ENCODE measurements at regions not wholly inside any gene's neighbourhood (a gene's known extent, or its start where the extent isn't known, plus 50 kb on each side); places are given as distances from the start of the nearest gene placed in this dataset.

DNA sequence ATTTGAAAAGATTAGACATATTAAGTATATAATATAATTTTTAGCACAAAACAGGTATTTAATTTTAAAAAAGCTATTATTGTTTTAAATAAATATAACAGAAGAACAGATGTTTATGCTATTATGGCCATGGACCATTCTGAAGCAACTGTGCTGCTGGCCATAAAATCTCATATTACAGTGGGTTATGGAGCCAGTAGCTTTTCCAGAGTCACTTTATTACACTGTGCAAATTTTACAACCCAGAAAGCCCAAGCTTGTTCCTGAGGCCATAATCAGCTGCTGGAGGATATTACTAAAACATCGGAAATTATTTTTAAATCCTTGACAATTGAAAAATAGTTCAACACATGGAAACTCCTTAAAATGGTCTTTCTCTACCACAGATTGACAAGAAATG, 557.3 kb upstream of the KCNMB2 start:
- no peak for DNase-seq

GRCh38 chr3:177979703-177980102, 556.5 kb upstream of the KCNMB2 start:
- DNase-seq, result no peak

- no peak for DNase-seq
Measured at GRCh38 chr3:177981576-177981975, 554.7 kb upstream of the KCNMB2 start.

GRCh38 chr3:177982034-177982433, 554.2 kb upstream of the KCNMB2 start:
- DNase-seq, result no peak

- DNase-seq, result no peak
Measured at GRCh38 chr3:177983320-177983719, 552.9 kb upstream of the KCNMB2 start.

- DNase-seq, result no peak
Measured at GRCh38 chr3:177992993-177993970, 543.0 kb upstream of the KCNMB2 start.

GRCh38 chr3:177994976-177995375, 541.3 kb upstream of the KCNMB2 start:
- DNase-seq, result no peak

- no peak for DNase-seq
Measured at GRCh38 chr3:177995381-177996085, 540.7 kb upstream of the KCNMB2 start.

DNA sequence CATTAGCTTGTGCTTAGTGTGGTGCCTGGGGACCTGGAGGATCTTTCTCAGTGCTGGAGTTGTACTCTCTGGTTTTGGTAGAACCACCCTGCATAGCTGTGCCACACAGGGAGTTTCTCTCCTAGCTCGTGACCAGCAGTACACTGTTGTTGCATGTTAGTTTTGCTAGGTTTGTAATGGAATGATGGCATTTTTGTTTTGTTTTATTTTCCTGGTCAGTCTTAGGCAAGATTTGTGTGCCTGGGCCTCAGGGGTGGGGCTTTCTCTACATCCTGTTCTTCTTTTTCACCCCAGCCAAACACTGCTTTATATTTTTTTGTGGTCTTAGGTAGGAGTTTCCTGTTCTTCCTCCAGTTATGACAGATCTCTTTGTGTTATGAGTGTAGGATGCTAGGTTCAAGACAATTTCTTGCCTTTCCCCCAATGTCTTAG, 534.5 kb upstream of the KCNMB2 start:
- no peak for DNase-seq

DNA sequence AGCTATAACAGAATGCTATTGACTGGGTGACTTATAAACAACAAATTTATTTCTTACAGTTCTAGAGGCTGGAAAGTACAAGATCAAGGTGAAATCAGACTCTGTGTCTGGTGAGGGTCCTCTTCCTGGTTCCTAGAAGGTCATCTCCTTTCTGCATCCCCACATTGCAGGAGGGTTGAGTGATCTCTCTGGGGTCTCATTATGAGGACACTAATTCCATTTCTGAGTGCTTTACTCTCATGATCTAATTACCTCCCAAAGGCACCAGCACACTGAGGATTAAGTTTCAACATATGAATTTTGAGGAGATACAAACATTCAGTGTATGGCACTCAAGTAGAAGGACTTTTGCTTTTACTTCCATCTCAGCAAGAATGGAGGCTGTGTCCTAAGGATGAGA, 534.1 kb upstream of the KCNMB2 start:
- peak; percentile 89 for DNase-seq

DNA sequence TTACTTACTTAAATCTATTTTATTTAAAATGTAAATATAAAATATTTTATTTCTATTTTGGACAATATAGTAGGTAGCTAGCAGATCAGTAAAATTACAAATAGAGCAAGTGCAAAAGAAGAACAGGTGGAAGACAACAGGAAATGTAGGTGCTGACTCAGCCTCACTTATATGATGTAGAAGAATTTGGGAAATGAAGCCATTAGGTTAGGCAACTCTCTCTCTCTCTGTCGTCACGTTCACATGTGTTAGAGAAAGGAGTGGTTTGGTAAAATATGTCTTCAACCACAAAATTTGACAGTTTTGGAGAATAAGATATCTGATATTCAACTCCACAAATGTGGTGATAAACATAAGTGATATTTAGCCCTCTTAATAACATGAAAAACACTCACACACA, 532.5 kb upstream of the KCNMB2 start:
- no peak for DNase-seq

GRCh38 chr3:178005961-178006360, 530.3 kb upstream of the KCNMB2 start:
- no peak for DNase-seq

- DNase-seq, result no peak
Measured at GRCh38 chr3:178010306-178010705, 525.9 kb upstream of the KCNMB2 start.

DNA sequence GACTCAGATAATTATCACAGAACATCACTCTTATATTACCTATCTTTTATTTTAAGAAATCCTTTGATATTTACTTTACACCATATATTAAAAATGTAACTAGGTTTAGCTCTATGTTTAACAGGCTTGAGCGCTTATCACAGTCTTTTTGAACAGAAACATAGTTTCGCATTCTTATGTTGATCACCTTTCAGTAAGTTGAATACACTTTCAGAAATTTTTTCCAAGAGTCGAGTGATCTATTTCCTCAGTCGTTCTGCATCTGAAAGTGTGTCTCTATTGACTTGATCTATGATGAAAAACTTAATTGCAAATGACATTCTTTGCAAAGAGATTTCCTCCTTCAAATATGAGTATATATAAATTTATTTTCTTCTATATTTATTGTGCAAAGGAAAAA, 516.6 kb upstream of the KCNMB2 start:
- DNase-seq, result no peak

DNA sequence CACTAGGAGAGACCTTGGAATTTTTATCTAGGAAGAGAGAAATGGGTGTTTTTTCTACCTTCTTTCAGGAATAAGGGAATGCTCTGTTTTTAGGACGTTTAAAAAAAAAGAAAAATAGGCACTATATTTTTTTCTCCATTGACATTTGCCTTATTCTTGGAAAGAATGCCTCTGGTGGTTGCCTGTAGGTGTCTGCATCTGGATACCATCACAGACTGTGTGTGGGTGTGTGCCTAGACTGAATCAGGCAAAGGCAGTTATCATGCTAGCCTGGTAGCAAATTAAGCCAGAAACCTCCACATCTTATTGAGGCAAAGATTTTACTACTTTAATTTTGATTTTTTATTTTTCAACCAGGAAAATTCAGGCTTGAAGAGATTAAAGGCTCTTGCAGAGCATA, 513.6 kb upstream of the KCNMB2 start:
- DNase-seq, result no peak

DNA sequence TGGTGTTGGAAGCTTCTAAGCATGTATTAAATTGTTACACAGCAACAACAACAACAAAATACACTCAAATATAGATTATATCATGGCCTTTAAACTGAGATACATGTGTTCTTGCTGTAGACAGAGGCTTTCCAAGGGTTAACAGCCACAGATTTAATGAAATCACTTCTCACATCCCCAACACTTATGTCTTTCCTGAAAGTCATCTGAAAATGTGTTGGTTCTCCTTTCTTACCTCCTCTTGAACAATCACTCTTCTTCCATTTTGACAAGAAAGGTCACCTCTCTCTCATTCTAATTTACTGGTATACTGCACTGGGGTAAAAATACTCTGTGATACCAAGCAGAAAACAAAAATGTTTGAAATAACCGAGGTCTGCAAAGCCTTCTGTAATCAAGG, 507.3 kb upstream of the KCNMB2 start:
- no peak for DNase-seq

GRCh38 chr3:178036451-178037144, 499.6 kb upstream of the KCNMB2 start:
- DNase-seq, result no peak

- DNase-seq, result no peak
Measured at GRCh38 chr3:178041931-178042330, 494.3 kb upstream of the KCNMB2 start.

- DNase-seq, result peak; percentile 18
Measured at GRCh38 chr3:178042376-178042775, 493.9 kb upstream of the KCNMB2 start.

DNA sequence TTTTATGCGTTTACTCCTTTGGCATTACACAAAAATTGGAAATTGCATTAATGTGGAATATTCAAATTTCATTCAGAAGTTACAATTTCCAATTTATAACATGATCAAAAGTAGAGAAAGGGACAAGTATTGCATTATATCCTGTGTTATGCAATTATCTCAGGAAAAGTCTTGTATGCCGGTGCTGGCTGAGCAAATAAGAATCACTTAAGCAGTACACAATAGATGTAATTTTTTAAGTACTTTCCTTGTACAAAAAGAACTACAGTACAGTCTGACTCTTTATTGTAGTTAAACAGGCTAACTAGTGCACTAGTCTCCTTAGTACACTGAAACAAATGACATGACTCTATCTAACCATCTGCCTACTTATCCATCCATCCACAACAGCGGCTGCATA, 493.2 kb upstream of the KCNMB2 start:
- DNase-seq, result no peak

- DNase-seq, result no peak
Measured at GRCh38 chr3:178044320-178044719, 491.9 kb upstream of the KCNMB2 start.

- DNase-seq, result no peak
Measured at GRCh38 chr3:178047496-178047895, 488.7 kb upstream of the KCNMB2 start.

GRCh38 chr3:178048768-178049167, 487.5 kb upstream of the KCNMB2 start:
- DNase-seq, result no peak

DNA sequence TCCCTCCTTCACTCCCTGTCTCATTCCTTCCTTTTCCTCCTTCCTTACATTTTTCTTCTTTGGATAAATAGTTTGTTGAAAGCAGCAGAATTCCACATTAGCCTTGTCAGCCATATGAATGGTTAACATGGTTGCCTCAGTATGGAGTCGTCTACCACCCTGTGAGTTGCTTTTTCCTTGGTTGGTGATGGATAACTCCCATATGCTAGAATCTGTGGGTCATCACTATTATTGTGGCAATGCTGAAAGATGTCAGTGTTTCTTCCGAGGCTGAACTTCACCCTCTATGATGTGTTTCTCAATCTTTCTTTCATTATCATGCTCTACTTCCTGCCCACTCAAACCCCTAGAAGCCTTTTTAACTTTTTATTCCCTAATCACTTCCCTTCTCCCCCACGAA, 481.8 kb upstream of the KCNMB2 start:
- DNase-seq, result no peak

Data from NCI-H82 (cell line).